OCI-LY3 (cell line): ENCODE measurements at regions not wholly inside any gene's neighbourhood (a gene's known extent, or its start where the extent isn't known, plus 50 kb on each side); places are given as distances from the start of the nearest gene placed in this dataset.

ENCODE experiments used
- EZH2phosphoT487 ChIP-seq: fragments of 200-600 bp; shearing (Covaris generic); IDR thresholded peaks from 2 replicates; pipeline ENCODE4 v1.6.1; 2018; ENCODE audit warnings: antibody characterized with exemption, mixed run types, low read depth
- TF ChIP-seq, protein P1 (sequence below): fragments of 200-600, 300-600 bp; sonication (generic); IDR thresholded peaks from 2 replicates; pipeline ENCODE4 v1.5.1; 2014; ENCODE audit warnings: antibody characterized with exemption, low read length, low read depth

DNA sequence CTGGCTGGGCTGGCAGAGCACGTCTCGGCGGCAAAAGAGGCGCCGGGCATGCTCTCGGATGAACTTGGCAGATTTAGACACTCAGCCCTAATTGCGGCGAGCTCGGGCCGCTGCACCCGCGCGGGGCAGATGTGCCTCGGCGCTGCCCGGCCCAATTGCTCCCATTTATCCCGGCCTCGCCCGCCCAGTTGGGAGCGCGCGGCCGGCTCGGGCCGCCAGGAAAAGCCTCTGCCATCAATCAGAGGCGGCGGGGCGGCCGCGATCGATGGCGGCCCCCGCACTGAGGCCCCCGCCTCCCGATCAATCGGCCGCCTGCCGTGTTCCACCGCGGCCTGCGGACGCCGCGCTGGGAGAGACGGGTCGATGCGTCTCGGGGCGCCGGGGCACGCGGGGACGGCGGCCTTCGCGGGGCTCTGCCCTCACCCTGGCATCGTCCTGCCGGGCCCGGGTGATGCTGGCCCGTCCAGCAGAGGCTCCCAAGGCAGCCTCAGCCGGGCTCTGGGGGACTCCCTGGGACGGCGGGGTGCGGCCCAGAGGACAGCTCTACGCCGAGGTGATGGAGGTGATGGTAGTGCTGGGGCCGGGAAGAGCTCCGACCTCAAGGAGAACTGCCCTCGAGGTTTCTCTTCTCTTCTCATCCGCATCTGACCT lies 200.9 kb upstream of the N4BP1 start:
- TF ChIP-seq, protein P1, sequence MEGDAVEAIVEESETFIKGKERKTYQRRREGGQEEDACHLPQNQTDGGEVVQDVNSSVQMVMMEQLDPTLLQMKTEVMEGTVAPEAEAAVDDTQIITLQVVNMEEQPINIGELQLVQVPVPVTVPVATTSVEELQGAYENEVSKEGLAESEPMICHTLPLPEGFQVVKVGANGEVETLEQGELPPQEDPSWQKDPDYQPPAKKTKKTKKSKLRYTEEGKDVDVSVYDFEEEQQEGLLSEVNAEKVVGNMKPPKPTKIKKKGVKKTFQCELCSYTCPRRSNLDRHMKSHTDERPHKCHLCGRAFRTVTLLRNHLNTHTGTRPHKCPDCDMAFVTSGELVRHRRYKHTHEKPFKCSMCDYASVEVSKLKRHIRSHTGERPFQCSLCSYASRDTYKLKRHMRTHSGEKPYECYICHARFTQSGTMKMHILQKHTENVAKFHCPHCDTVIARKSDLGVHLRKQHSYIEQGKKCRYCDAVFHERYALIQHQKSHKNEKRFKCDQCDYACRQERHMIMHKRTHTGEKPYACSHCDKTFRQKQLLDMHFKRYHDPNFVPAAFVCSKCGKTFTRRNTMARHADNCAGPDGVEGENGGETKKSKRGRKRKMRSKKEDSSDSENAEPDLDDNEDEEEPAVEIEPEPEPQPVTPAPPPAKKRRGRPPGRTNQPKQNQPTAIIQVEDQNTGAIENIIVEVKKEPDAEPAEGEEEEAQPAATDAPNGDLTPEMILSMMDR = no peak
- no peak for TF ChIP-seq EZH2phosphoT487
